CD4-positive, alpha-beta T cell (primary cell): ENCODE measurements at regions not wholly inside any gene's neighbourhood (a gene's known extent, or its start where the extent isn't known, plus 50 kb on each side); places are given as distances from the start of the nearest gene placed in this dataset.

ENCODE experiments used
- ATAC-seq: fragments of 200-7000 bp; cut with Tn5 transposase; one replicate; pipeline ENCODE4 v1.10.0; 2022; ENCODE audit warnings: mild to moderate bottlenecking; ENCODE audit not compliant: poor library complexity
- CTCF ChIA-PET: fragments of 350-600 bp; sonication (Branson Sonifier 250); formaldehyde crosslinking; loops from one replicate; lab custom pipeline; 2021; ENCODE audit warnings: antibody characterized with exemption, inconsistent platforms; lab: Charles Lee
- POLR2A ChIA-PET: fragments of 350-600 bp; sonication (Branson Sonifier 250); formaldehyde crosslinking; loops from one replicate; lab custom pipeline; 2021; ENCODE audit warnings: antibody characterized with exemption, inconsistent platforms; lab: Charles Lee
- DNase-seq, 14 experiments: peaks; one replicate each; pipeline ENCODE4 v3.0.0-alpha.2; 2013 to 2020; ENCODE audit warnings: mixed read lengths in 2 of 14
- H3K27ac ChIP-seq, 2 donors: one replicate each; pipeline versions ENCODE4 v1.5.1 to v1.7.0; 2013; ENCODE audit warnings: low read length in 2 of 2, low read depth in 1 of 2, mild to moderate bottlenecking in 1 of 2
- H3K27me3 ChIP-seq, 2 experiments: 1 replicate in 1 of 2; 2 replicates in 1 of 2; pipeline versions ENCODE4 v1.6.1 to v1.7.0; 2013; ENCODE audit warnings: low read length in 2 of 2, control low read depth in 1 of 2, mild to moderate bottlenecking in 1 of 2, moderate library complexity in 1 of 2; ENCODE audit not compliant: insufficient read depth in 2 of 2, control insufficient read depth in 1 of 2
- H3K36me3 ChIP-seq: one replicate; pipeline ENCODE4 v1.6.1; 2013; ENCODE audit warnings: low read length, control low read depth; ENCODE audit not compliant: insufficient read depth
- H3K4me1 ChIP-seq: one replicate; pipeline ENCODE4 v1.6.1; 2013; ENCODE audit warnings: low read length, control low read depth; ENCODE audit not compliant: insufficient read depth
- H3K4me3 ChIP-seq: one replicate; pipeline ENCODE4 v1.5.1; 2013; ENCODE audit warnings: mild to moderate bottlenecking, low read length, moderate library complexity
- H3K9me3 ChIP-seq, 2 experiments: 1 replicate in 1 of 2; 2 replicates in 1 of 2; pipeline versions ENCODE4 v1.6.1 to v1.7.0; 2013; ENCODE audit warnings: low read length in 2 of 2, mild to moderate bottlenecking in 2 of 2, control low read depth in 1 of 2, moderate library complexity in 1 of 2; ENCODE audit not compliant: control insufficient read depth in 1 of 2, insufficient read depth in 1 of 2
- H3K27ac Mint-ChIP-seq: one replicate; pipeline ENCODE4 v1.8.0; 2020; ENCODE audit warnings: mixed read lengths
- H3K27me3 Mint-ChIP-seq: one replicate; pipeline ENCODE4 v1.8.0; 2021; ENCODE audit warnings: mixed read lengths
- H3K36me3 Mint-ChIP-seq: one replicate; pipeline ENCODE4 v1.8.0; 2021; ENCODE audit warnings: low read depth, mixed read lengths
- H3K4me1 Mint-ChIP-seq: one replicate; pipeline ENCODE4 v1.8.0; 2021; ENCODE audit warnings: low read depth, mixed read lengths
- H3K4me3 Mint-ChIP-seq: one replicate; pipeline ENCODE4 v1.8.0; 2020; ENCODE audit warnings: mild to moderate bottlenecking, mixed read lengths
- H3K9me3 Mint-ChIP-seq: one replicate; pipeline ENCODE4 v1.8.0; 2020; ENCODE audit warnings: mixed read lengths
- CTCF ChIP-seq: fragments of 200-600 bp; IDR thresholded peaks from one replicate; pipeline ENCODE4 v1.8.0; 2022; ENCODE audit warnings: antibody characterized with exemption, mild to moderate bottlenecking
- intact Hi-C, 2 experiments: fragments of 100-400 bp; cut with DNase I in 1 of 2; cut with micrococcal nuclease in 1 of 2; formaldehyde crosslinking; loops; one replicate each; pipeline versions ENCODE4 v1.15.1 to v1.9.0; 2023 to 2025; cut with DNase I, micrococcal nuclease

DNA sequence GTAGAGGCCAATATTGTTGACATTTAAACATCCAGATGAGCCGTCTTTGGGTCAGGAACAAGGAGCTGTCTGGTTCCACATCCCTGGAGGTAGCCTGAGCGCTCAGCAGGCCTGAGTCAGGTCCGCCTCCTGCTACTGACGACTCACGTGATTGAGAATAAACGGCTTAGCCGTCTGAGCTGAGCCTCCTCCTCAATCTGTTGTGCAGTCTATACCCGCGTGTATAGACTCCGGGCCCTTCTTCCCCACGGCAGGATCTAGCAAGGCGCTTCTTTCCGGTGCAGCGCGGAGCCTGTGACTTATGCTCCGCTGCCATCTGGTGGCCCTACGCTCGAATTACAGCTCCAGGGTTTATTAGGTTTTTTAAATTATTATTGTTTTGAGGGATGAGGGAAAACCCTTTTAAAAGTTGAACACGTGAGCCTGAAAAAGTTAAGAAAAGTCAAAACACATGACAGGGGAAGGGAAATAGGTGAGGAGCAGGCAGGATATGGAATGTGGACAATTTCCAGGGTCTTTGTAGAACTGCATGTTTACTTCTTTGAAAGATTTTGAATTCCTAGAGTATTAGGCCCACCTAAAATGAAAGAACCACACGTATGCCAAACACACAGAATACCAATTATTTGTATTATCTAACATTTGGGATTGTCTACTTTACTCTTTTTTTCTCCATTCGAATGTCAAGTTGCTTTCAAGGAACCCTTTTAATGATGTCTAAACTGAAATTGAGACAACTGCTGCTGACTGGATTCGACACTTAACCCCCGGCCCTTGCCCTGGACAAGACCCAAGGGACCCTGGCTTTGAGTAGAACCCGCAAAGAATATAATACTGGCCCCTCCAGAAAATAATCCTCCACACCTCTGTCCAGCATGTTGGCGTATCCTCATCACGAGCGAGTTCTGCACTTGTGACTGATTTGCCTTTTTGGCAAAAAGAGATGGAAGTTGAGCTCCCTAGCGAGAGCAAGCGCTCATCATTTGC, 112.4 kb upstream of the ZNF236 start:
- H3K4me3 ChIP-seq: no peak overlapping the region
- DNase-seq (peak; percentile 41 to 80 (median 52)), ATAC-seq (peak; percentile 97)
- Mint-ChIP-seq H3K27ac (no peak overlapping the region), H3K27me3 (peaks cover 5% of the 10 kb centered on the region), H3K36me3 (no peaks in the 10 kb centered on the region), H3K4me1 (peaks cover 11% of the 10 kb centered on the region), H3K4me3 (no peak overlapping the region), H3K9me3 (no peaks in the 10 kb centered on the region)
- no peaks in the 10 kb centered on the region for H3K27me3 ChIP-seq
- TF ChIP-seq CTCF: peak; percentile 90
- peaks cover 0 to 3% of the 10 kb centered on the region in 2 experiments for H3K9me3 ChIP-seq
- no peaks in the 10 kb centered on the region for H3K36me3 ChIP-seq
- CTCF ChIA-PET: interaction anchor here (0.5 to 2.8 kb wide), 8 partner anchors 11 to 333 kb away, joined by 3 to 26 read pairs (median 4); no protein-coding TSS in a partner anchor
- H3K27ac ChIP-seq: no peak overlapping the region
- POLR2A ChIA-PET: interaction anchor here (1.0 to 1.6 kb wide), 3 partner anchors 11 to 311 kb away, joined by 3 to 14 read pairs (median 4); no protein-coding TSS in a partner anchor
- intact Hi-C loops: loop anchor here (1.0 to 10.0 kb wide), 2 partner anchors 215 to 311 kb away; partner anchors contain the start of gene ZNF516 (in 1 of the 2)
- H3K4me1 ChIP-seq: peaks cover 5% of the 10 kb centered on the region

- Mint-ChIP-seq H3K27me3 (peaks cover 5% of the 10 kb centered on the region), H3K36me3 (no peaks in the 10 kb centered on the region), H3K4me3 (no peak overlapping the region), H3K27ac (no peak overlapping the region), H3K9me3 (no peaks in the 10 kb centered on the region), H3K4me1 (peaks cover 11% of the 10 kb centered on the region)
- DNase-seq (no peak), ATAC-seq (no peak)
- Histone ChIP-seq H3K4me1 (peaks cover 5% of the 10 kb centered on the region), H3K4me3 (no peak overlapping the region), H3K9me3 (peaks cover 0 to 3% of the 10 kb centered on the region in 2 experiments), H3K36me3 (no peaks in the 10 kb centered on the region), H3K27me3 (peaks cover 0 to 2% of the 10 kb centered on the region in 2 experiments), H3K27ac (no peak overlapping the region)
- ChIA-PET CTCF (interaction anchor here (0.5 to 2.8 kb wide), 4 partner anchors 13 to 332 kb away, joined by 3 to 26 read pairs (median 4); no protein-coding TSS in a partner anchor), POLR2A (no interaction called here)
- no peak for TF ChIP-seq CTCF
- intact Hi-C loops: loop anchor here (1.0 kb wide), 1 partner anchor 310 kb away; no protein-coding TSS in a partner anchor
Measured at GRCh38 chr18:76708722-76709353, 113.5 kb upstream of the ZNF236 start.

DNA sequence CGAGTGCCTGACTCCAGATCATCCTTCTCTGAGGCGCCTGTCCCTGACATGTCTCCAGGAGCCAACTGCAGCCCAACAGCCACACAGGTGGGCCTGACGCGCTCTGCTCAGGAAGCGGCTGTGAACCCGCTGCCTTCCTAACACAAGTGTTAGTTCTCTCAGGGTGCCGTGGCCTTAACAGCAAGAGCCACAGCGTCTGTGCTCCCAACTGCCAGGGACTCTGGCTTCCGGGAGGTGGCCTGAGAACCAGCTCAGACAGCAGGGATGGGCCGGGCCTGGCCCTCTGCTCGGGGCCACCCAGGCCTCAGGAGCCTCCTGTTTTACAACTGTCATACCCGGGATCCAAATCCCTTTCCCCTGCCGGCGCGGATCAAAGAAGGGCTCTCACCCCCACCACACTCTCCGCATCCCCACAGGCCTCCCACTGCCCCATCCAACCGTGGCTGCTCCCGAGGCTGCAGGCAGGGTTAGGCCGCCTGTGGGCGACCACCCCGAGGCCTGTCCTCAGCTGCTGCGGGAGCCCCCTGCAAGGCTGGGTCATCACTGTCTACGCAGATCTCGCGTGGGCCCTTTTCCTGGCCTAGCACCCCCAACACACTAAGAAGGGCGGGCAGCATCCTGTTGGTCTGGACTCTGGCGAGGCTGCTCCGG, 114.2 kb upstream of the ZNF236 start:
- POLR2A ChIA-PET: no interaction called here
- no peak for TF ChIP-seq CTCF
- no peak overlapping the region for H3K27ac Mint-ChIP-seq
- Histone ChIP-seq H3K9me3 (peaks cover 0 to under 1% of the 10 kb centered on the region in 2 experiments), H3K27me3 (peaks cover 0 to 2% of the 10 kb centered on the region in 2 experiments), H3K4me1 (peaks cover 5% of the 10 kb centered on the region), H3K36me3 (no peaks in the 10 kb centered on the region), H3K4me3 (no peak overlapping the region), H3K27ac (no peak overlapping the region)
- no peaks in the 10 kb centered on the region for H3K9me3 Mint-ChIP-seq
- ATAC-seq: no peak
- H3K4me1 Mint-ChIP-seq: peaks cover 11% of the 10 kb centered on the region
- no peak overlapping the region for H3K4me3 Mint-ChIP-seq
- intact Hi-C loops: no loop called here
- H3K36me3 Mint-ChIP-seq: no peaks in the 10 kb centered on the region
- DNase-seq: no peak
- peaks cover 5% of the 10 kb centered on the region for H3K27me3 Mint-ChIP-seq
- CTCF ChIA-PET: interaction anchor here (0.9 kb wide), 1 partner anchor 309 kb away, joined by 5 read pairs; no protein-coding TSS in a partner anchor
